Kidney tubule cell (primary cell): ENCODE measurements at regions not wholly inside any gene's neighbourhood (a gene's known extent, or its start where the extent isn't known, plus 50 kb on each side); places are given as distances from the start of the nearest gene placed in this dataset.

Experiments
- DNase-seq: peaks from one replicate; pipeline ENCODE4 v3.0.0-alpha.2; 2018; ENCODE audit warnings: low spot score

- DNase-seq = peak; percentile 6
Observed at GRCh38 chr6:19268117-19268516, 569.1 kb upstream of the ID4 start.

- DNase-seq = no peak
Observed at GRCh38 chr6:19268718-19269117, 568.5 kb upstream of the ID4 start.

GRCh38 chr6:19269341-19269898 is 567.8 kb upstream of the ID4 start:
- no peak for DNase-seq

GRCh38 chr6:19270616-19271015 is 566.6 kb upstream of the ID4 start:
- no peak for DNase-seq

GRCh38 chr6:19279273-19279684 is 557.9 kb upstream of the ID4 start:
- no peak for DNase-seq

- DNase-seq = no peak
Observed at GRCh38 chr6:19287928-19288327, 549.2 kb upstream of the ID4 start.

- DNase-seq = no peak
Observed at GRCh38 chr6:19289457-19289856, 547.7 kb upstream of the ID4 start.

GRCh38 chr6:19297880-19298279 is 539.3 kb upstream of the ID4 start:
- DNase-seq = peak; percentile 32

- DNase-seq = no peak
Observed at GRCh38 chr6:19298421-19298820, 538.7 kb upstream of the ID4 start.

- DNase-seq = no peak
Observed at GRCh38 chr6:19299129-19299528, 538.0 kb upstream of the ID4 start.

- DNase-seq = peak; percentile 59
Observed at GRCh38 chr6:19301980-19302379, 535.2 kb upstream of the ID4 start.

GRCh38 chr6:19303383-19303782 is 533.8 kb upstream of the ID4 start:
- peak; percentile 6 for DNase-seq

GRCh38 chr6:19309661-19310060 is 527.5 kb upstream of the ID4 start:
- DNase-seq = no peak

GRCh38 chr6:19311786-19312185 is 525.4 kb upstream of the ID4 start:
- no peak for DNase-seq

- no peak for DNase-seq
Observed at GRCh38 chr6:19312241-19312978, 524.8 kb upstream of the ID4 start.

GRCh38 chr6:19317431-19317986 is 519.7 kb upstream of the ID4 start:
- no peak for DNase-seq

GRCh38 chr6:19319005-19319404 is 518.2 kb upstream of the ID4 start:
- no peak for DNase-seq

- peak; percentile 46 for DNase-seq
Observed at GRCh38 chr6:19320111-19320581, 517.0 kb upstream of the ID4 start.

GRCh38 chr6:19322691-19323485 is 514.3 kb upstream of the ID4 start:
- peak; percentile 37 for DNase-seq

- DNase-seq = no peak
Observed at GRCh38 chr6:19324376-19324775, 512.8 kb upstream of the ID4 start.

- DNase-seq = no peak
Observed at GRCh38 chr6:19325335-19325789, 511.8 kb upstream of the ID4 start.

- DNase-seq = peak; percentile 42
Observed at GRCh38 chr6:19327241-19327640, 509.9 kb upstream of the ID4 start.

- DNase-seq = peak; percentile 61
Observed at GRCh38 chr6:19327661-19328060, 509.5 kb upstream of the ID4 start.
